Activated gamma-delta T cell treated with Interleukin-2 at 50 U/mL for 16 hours (primary cell): ENCODE measurements at regions not wholly inside any gene's neighbourhood (a gene's known extent, or its start where the extent isn't known, plus 50 kb on each side); places are given as distances from the start of the nearest gene placed in this dataset.
"Not testable (repeated sequence)": the region's sequence is repeated elsewhere in the genome, so short reads cannot be mapped to it uniquely, and the experiment has no call there.

ENCODE experiments used
- DNase-seq: peaks from one replicate; pipeline ENCODE4 v3.0.0-alpha.2; 2020

DNA sequence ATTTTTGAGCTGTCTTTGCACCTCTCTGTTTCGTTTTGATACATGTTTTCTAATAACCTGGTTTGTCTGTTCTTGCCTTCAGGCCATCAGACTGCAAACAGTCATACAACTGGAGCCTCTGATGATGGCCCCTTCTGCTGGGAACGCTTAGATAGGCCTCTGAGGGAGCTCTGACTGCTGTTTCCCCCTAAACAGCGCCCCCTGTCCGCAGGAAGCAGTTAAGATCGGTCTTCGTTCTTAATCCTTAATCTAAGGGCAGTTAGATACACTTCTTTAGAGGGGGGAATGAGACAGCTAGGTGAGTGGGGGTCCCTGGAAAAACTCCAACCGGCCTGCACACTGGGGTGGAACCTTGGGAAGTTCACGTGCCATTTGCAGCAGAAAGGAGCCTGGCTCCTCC lies 1338.8 kb upstream of the SEL1L start:
- DNase-seq: no peak

DNA sequence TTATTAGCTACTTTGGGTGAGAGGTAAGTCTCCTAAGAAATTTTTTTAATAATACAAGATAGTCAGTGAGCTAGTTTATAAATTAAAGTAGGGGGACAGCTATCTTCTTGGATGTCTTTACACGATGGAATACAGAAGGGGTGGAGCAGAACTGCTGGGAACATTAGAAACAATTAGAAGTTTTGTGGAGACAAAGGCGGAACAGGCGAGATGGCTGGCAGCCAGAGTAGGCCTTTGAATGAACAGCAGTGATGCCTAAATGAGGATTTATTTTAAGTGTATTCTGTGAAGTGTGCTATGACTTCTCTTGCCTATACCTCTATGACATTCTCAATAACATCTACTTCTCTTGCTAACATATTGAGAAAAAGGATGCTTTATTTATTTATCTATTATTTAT lies 1345.3 kb upstream of the SEL1L start:
- no peak for DNase-seq

GRCh38 chr14:82879949-82880535 lies 1346.4 kb upstream of the SEL1L start:
- no peak for DNase-seq

- no peak for DNase-seq
These were observed 1353.0 kb upstream of the SEL1L start for GRCh38 chr14:82886670-82887069.

DNA sequence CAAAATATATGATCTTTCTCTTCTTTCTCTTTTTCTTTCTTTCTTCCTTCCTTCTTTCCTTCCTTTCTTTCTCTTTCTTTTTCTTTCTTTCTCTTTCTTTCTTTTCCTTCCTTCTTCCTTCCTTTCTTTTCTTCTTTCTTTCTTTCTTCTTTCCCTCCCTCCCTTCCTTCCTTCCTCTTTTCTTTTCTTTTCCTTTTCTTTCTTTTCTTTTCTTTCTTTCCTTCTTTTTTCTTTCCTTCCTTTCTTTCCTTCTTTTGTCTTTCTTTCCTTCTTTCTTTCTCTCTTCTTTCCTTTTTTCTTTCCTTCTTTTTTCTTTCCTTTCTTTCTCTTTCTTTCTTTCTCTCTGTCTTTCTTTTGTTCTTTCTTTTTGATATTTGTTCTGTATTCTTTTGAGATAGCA lies 1356.0 kb upstream of the SEL1L start:
- DNase-seq: no peak

DNA sequence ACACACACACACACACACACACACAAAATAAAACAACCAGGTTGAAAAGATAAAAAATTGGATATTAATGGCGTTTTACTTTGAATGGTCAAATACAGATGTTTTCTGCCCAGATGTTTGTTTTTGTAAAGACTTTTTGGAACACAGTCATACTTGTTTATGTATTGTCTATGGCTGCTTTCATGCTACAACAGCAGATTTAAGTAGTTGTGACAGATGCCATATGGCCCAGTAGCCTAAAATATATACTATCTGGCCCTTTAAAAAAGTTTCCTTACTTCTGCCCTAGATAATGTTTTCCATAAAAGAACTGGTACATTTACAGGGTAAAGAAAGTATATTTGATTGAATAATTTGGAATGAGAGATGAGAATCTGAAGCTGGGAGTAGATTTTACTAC lies 1362.8 kb upstream of the SEL1L start:
- no peak for DNase-seq

DNA sequence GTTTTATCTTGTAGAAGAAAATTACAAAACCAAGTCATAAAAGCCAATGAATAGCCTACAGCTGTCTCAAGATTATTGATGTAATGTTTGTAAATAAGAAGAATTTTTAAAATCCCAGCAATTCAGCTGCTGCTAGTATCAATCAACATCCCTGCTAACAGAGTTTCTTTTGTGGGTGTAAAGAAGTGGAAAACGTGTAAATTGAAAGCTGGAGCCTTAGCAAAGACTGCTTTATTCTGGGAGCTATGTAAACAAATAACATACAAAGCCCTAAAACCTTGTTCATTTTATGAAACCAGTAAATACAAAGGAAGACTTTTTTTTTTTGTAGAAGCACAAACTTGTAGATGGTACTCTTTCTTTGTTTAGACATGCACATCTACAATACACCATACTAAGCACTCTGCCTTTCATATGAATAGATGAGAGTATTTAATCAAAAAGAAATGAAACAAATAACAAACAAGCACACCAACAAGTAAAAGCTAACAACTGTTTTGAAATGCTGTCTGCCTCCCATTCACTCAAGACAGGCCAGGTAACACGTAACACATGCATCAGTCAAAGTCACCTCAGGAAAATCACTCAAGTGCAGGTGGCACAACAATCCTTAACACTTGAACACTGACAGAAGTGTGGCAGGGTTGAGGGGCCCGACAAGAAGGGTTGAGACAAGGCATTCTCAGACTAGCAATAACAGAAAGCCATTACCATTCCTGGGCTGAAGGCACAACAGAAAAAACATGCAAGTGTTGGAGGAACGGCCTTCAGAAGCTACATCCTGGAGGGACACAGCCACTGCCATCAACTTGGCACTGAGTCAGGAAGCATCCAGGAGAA lies 1364.0 kb upstream of the SEL1L start:
- no peak for DNase-seq

- no peak for DNase-seq
These were observed 1372.1 kb upstream of the SEL1L start for GRCh38 chr14:82905762-82906161.

- no peak for DNase-seq
These were observed 1378.3 kb upstream of the SEL1L start for GRCh38 chr14:82911930-82912329.

DNA sequence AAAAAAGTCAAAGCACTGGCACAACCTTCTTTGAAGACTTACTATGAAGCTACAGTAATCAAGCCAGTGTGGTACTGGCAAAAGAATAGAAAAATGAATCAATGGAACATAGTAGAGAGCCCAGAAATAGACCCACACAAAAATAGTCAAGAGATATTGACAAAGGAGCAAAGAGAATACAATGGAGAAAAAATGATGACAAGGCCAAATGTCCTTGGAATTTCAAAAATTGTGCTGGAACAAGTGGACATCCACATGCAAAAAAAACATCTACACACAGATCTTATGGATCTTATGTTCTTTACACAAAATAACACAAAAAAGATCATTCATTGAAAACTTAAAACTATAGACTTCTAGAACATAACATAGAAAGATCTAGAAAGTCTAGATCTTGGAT lies 1379.7 kb upstream of the SEL1L start:
- no peak for DNase-seq

DNA sequence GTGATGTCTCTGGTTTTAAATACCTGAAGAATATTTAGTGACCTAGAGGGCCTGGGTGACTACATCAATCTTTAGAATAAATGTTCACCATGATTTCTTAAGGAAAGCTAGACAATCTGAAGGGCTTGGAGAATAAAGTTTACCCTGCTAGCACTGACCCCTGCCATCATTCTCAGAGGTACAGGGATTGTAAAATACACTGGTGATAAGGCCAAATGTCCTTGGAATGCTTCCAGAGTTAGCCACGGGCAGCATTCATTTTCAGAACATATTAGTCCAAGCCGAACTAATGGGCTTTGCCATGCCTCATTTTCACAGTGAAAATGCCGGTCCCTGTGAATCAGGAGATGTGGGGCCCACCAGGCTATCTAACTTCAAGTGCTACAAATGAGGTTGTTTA lies 1381.7 kb upstream of the SEL1L start:
- no peak for DNase-seq

GRCh38 chr14:82935691-82936090 lies 1402.0 kb upstream of the SEL1L start:
- DNase-seq: no peak

DNA sequence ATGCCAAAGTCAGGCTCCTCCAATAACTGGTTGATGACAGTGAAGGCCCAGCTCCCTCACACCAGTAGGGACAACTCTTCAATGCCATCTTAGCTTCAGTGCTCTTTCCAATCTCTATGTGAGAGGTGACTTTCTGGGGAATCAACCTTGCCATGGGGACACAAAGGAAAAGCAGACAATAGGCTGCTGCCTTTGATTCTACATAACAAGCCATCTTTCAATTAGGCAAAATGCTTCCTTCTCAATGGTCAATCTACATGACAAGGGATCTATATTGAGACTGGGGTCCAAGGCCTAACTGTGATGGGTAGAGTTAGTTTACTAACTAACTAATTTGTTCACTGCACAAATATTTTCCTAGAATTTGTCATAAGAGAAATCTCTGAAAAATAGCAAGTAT lies 1417.5 kb upstream of the SEL1L start:
- no peak for DNase-seq

DNA sequence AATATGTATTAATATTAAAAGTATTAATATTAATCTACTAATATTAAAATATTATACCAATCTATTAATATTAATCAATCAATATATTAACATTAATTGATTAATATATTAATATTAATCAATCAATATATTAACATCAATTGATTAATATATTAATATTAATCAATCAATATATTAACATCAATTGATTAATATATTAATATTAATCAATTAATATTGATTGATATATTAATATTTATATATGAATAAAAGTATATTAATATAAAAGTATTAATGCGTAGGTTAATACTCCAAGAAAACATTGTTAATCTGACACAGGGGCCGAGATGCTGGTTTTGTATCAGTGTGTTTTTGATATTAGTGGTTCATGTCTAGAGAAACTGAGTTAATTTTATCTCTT lies 1430.1 kb upstream of the SEL1L start:
- DNase-seq: no peak

DNA sequence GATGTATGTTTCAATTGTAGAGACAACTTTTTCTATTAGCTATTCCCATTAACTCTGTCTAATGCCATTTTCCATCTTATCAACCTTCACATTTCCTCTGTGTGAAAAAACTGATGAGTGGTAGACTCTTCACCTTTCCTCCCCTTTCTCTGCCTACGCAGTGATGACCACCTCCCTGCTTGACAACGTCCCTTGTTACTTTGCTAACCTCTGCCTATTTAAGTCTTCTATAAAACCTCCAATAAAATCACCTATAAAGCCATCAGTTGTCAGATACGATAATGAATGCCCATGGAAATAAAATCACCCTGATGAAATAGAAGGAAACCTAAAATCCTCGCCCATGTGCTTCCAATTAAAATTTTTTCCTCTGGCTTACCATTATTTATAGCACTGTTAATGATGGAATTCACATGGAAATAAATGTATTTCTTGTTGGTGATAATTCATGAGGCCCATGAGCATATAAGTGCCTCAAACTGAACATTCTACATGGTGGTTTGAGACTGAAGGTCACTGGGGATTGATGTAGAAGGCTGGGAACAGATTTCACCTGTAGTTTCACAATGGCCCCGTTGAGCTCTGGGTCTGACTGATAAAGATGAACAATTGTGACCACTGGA lies 1454.0 kb upstream of the SEL1L start:
- no peak for DNase-seq

DNA sequence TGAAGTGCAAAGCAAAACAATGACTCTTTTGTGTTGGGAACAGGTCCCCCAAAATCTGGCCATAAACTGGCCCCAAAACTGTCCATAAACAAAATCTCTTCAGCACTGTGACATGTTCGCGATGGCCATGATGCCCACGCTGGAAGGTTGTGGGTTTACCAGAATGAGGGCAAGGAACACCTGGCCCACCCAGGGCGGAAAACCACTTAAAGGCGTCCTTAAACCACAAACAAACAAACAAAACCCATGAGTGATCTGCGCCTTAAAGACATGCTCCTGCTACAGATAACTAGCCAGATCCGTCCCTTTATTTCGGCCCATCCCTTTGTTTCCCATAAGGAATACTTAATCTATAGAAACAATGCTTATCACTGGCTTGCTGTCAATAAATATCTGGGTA lies 1460.9 kb upstream of the SEL1L start:
- not testable (repeated sequence) for DNase-seq

DNA sequence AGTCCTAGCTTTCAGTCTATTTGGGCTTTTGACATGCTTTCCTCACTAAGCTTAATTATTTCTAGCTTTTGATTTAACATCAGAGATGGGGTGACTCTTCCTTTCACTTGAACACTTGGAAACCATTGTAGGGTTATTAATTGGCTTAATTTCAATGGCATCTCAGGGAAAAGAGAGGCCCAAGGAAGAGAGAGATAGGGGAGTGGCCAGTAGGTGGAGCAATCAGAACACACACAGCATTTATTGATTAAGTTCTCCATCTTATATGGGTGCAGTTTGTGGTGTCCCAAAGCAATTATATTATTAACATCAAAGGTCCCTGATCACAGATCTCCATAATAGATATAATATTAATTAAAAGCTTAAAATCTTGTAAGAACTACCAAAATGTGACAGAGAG lies 1466.1 kb upstream of the SEL1L start:
- DNase-seq: no peak

DNA sequence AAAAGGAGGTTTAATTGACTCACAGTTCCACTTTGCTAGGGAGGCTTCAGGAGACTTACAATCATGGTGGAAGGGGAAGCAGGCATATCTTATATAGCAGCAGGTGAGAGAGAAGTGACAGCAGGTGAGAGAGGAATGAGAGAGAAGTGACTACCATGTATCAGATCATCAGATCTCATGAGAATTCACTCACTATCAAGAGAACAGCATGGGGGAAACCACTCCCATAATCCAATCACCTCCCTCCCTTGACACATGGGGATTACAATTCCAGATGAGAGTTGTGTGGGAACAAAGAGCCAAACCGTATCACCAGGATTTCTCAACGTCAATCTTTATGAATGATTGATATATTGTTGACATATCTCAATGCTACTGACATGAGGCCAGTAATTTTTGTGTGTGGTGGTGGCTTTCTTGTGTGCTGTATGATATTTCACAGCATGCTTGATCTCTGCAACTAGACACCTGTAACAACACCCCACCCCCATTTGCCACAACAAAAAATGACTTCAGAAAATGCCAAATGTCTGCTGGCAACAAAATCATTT lies 1470.9 kb upstream of the SEL1L start:
- no peak for DNase-seq

GRCh38 chr14:83006121-83006670 lies 1472.5 kb upstream of the SEL1L start:
- no peak for DNase-seq

DNA sequence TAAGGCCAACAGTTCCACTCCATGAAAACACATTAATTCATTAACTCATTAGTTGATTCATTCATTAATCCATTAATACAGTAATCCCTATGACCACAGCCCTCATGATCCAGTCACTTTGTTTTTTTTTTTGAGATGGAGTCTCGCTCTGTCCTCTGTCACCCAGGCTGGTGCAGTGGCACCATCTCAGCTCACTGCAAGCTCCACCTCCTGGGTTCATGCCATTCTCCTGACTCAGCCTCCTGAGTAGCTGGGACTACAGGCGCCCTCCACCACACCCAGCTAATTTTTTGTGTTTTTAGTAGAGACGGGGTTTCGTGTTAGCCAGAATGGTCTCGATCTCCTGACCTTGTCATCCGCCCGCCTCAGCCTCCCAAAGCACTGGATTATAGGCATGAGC lies 1473.4 kb upstream of the SEL1L start:
- not testable (repeated sequence) for DNase-seq

GRCh38 chr14:83007641-83008225 lies 1474.1 kb upstream of the SEL1L start:
- no peak for DNase-seq

DNA sequence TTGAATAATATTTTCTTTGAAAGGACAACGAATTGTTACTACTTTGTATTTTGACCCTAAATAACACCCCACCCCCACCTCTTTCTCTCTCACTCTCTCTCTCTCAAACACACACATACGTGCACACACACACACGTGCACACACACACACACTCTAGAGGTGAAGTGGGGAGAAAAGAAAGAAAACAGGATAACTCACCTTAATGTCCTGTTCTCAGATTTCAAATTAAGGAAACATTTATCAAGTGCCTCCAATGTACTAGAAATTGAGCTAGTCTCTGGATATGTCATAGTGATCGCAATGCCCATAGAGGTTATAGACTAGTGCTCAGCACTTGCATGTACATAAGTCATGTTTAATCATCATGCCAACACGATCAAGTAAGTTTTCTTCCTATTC lies 1483.6 kb upstream of the SEL1L start:
- DNase-seq: no peak

DNA sequence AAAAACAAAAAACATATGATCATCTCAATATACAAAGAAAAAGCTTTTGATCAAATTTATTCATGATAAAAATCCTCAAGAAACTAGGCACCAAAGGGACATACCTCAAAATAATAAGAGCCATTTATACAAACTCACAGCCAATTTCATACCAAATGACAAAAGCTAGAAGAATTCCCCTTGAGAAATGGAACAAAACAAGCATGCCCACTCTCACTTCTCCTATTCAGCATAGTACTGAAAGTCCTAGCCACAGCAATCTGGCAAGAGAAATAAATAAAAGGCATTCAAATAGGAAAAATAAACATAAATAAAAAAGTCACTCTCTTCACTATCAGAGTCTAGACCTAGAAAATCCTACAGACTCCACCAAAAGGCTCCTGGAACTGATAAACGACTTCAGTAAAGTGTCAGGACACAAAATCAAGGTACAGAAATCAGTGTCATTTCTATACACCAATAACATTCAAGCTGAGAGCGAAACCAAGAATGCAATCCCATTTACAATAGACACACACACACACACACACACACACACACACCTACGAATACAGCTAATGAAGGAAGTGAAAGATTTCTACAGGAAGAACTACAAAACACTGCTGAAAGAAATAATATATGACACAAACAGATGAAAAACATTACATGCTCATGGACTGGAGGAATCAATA lies 1486.2 kb upstream of the SEL1L start:
- DNase-seq: no peak
